WTC11 (cell line): ENCODE measurements at regions not wholly inside any gene's neighbourhood (a gene's known extent, or its start where the extent isn't known, plus 50 kb on each side); places are given as distances from the start of the nearest gene placed in this dataset.

Source experiments
- ATAC-seq: fragments of 200-7000 bp; cut with Tn5 transposase; 2 replicates; pipeline ENCODE4 v1.10.0; 2021; ENCODE audit warnings: mild to moderate bottlenecking, moderate library complexity
- CTCF ChIA-PET: fragments of 300-600 bp; sonication (Branson Sonifier 250); formaldehyde crosslinking; loops from one replicate; lab custom pipeline; 2021; ENCODE audit warnings: antibody characterized with exemption; lab: Charles Lee
- POLR2A ChIA-PET: fragments of 350-600 bp; sonication (Branson Sonifier 250); formaldehyde crosslinking; loops from one replicate; lab custom pipeline; 2021; ENCODE audit warnings: antibody characterized with exemption; lab: Charles Lee
- DNase-seq: peaks from one replicate; pipeline ENCODE4 v3.0.0; 2021; ENCODE audit warnings: low spot score
- H3K27ac Mint-ChIP-seq: 2 replicates; pipeline ENCODE4 v1.8.0; 2021; ENCODE audit warnings: mixed read lengths
- H3K27me3 Mint-ChIP-seq: 2 replicates; pipeline ENCODE4 v1.8.0; 2021; ENCODE audit warnings: low read depth, mild to moderate bottlenecking, moderate library complexity, mixed read lengths
- H3K36me3 Mint-ChIP-seq: 2 replicates; pipeline ENCODE4 v1.8.0; 2021; ENCODE audit warnings: mixed read lengths
- H3K4me1 Mint-ChIP-seq: 2 replicates; pipeline ENCODE4 v1.8.0; 2022; ENCODE audit warnings: mixed read lengths
- H3K4me3 Mint-ChIP-seq: 2 replicates; pipeline ENCODE4 v1.8.0; 2021; ENCODE audit warnings: mild to moderate bottlenecking, moderate library complexity, mixed read lengths
- H3K9me3 Mint-ChIP-seq: 2 replicates; pipeline ENCODE4 v1.8.0; 2021; ENCODE audit warnings: mixed read lengths
- CREB1 ChIP-seq: sonication (generic); formaldehyde crosslinking; IDR thresholded peaks from 2 replicates; pipeline ENCODE4 v1.8.0; 2023; ENCODE audit warnings: mild to moderate bottlenecking, missing genetic modification reagents
- ETV6 ChIP-seq: sonication (generic); formaldehyde crosslinking; IDR thresholded peaks from 2 replicates; pipeline ENCODE4 v1.8.1; 2022; ENCODE audit warnings: mild to moderate bottlenecking, missing genetic modification reagents
- GRHL2 ChIP-seq: fragments of 250-450 bp; sonication (Bioruptor Pico); IDR thresholded peaks from 2 replicates; pipeline ENCODE4 v1.8.0; 2022; ENCODE audit warnings: mild to moderate bottlenecking, moderate library complexity; ENCODE audit not compliant: insufficient replicate concordance, severe bottlenecking
- IRF2 ChIP-seq: sonication (generic); formaldehyde crosslinking; IDR thresholded peaks from 2 replicates; pipeline ENCODE4 v1.8.0; 2022; ENCODE audit warnings: low read depth, missing genetic modification reagents, borderline replicate concordance
- JUN ChIP-seq: sonication (generic); formaldehyde crosslinking; IDR thresholded peaks from 2 replicates; pipeline ENCODE4 v1.8.0; 2023; ENCODE audit warnings: mild to moderate bottlenecking, missing genetic modification reagents
- KAT7 ChIP-seq: sonication (generic); formaldehyde crosslinking; IDR thresholded peaks from 2 replicates; pipeline ENCODE4 v1.8.1; 2023; ENCODE audit warnings: missing genetic modification reagents, mild to moderate bottlenecking, borderline replicate concordance
- NR1H2 ChIP-seq: sonication (generic); formaldehyde crosslinking; IDR thresholded peaks from 2 replicates; pipeline ENCODE4 v1.9.0; 2021; ENCODE audit warnings: mild to moderate bottlenecking, moderate library complexity, missing genetic modification reagents
- NR3C1 ChIP-seq: sonication (generic); formaldehyde crosslinking; conservative IDR thresholded peaks from 2 replicates; pipeline ENCODE4 v1.8.1; 2023; ENCODE audit warnings: low read depth, mild to moderate bottlenecking, missing genetic modification reagents
- PRRX2 ChIP-seq: fragments of 250-450 bp; sonication (Bioruptor Pico); IDR thresholded peaks from 2 replicates; pipeline ENCODE4 v1.8.0; 2021; ENCODE audit warnings: mild to moderate bottlenecking
- TF ChIP-seq, protein P1 (sequence below): sonication (generic); formaldehyde crosslinking; IDR thresholded peaks from 2 replicates; pipeline ENCODE4 v1.8.0; 2023; ENCODE audit warnings: missing genetic modification reagents, mild to moderate bottlenecking, borderline replicate concordance
- TF ChIP-seq, protein P2 (sequence below): sonication (generic); formaldehyde crosslinking; IDR thresholded peaks from 2 replicates; pipeline ENCODE4 v1.8.0; 2022; ENCODE audit warnings: missing genetic modification reagents
- TF ChIP-seq, protein P3 (sequence below): sonication (generic); formaldehyde crosslinking; IDR thresholded peaks from 2 replicates; pipeline ENCODE4 v1.8.1; 2022; ENCODE audit warnings: low read depth, mild to moderate bottlenecking, moderate library complexity, missing genetic modification reagents, borderline replicate concordance
- TF ChIP-seq, protein P4 (sequence below): fragments of 200-600 bp; IDR thresholded peaks from 2 replicates; pipeline ENCODE4 v1.8.0; 2022; ENCODE audit warnings: antibody characterized with exemption

DNA sequence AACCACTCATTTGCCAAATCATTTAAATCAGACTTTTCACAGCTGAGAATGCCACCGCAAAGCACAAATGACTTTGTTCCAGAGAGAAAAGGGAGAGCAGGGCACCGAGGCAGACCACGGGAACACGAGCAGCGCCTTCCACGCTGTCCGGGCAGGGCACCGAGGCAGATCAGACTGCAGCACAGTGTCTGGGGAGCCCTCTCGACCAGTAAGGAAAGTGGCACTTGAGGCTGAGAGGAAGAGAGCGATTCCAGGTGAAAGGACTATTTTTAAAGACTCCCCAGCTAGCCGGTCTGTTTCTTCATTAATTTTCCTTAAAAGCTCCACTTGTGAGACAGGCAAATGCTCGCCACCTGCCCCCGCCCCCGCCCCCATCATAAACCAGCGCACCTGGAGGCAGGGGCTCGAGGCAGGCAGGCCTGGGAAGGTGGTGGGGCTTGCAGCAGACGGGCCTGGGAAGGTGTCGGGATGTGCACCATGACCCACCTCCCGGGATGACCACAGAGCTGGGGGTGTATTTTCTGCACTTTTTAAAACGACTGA lies 80.9 kb upstream of the CTDP1 start (continued):
- TF ChIP-seq, protein P1, sequence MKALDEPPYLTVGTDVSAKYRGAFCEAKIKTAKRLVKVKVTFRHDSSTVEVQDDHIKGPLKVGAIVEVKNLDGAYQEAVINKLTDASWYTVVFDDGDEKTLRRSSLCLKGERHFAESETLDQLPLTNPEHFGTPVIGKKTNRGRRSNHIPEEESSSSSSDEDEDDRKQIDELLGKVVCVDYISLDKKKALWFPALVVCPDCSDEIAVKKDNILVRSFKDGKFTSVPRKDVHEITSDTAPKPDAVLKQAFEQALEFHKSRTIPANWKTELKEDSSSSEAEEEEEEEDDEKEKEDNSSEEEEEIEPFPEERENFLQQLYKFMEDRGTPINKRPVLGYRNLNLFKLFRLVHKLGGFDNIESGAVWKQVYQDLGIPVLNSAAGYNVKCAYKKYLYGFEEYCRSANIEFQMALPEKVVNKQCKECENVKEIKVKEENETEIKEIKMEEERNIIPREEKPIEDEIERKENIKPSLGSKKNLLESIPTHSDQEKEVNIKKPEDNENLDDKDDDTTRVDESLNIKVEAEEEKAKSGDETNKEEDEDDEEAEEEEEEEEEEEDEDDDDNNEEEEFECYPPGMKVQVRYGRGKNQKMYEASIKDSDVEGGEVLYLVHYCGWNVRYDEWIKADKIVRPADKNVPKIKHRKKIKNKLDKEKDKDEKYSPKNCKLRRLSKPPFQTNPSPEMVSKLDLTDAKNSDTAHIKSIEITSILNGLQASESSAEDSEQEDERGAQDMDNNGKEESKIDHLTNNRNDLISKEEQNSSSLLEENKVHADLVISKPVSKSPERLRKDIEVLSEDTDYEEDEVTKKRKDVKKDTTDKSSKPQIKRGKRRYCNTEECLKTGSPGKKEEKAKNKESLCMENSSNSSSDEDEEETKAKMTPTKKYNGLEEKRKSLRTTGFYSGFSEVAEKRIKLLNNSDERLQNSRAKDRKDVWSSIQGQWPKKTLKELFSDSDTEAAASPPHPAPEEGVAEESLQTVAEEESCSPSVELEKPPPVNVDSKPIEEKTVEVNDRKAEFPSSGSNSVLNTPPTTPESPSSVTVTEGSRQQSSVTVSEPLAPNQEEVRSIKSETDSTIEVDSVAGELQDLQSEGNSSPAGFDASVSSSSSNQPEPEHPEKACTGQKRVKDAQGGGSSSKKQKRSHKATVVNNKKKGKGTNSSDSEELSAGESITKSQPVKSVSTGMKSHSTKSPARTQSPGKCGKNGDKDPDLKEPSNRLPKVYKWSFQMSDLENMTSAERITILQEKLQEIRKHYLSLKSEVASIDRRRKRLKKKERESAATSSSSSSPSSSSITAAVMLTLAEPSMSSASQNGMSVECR (CRISPR knock-in tag): no peak
- TF ChIP-seq NR1H2 (CRISPR knock-in tag) (no peak), KAT7 (CRISPR knock-in tag) (no peak), GRHL2 (CRISPR knock-in tag) (no peak), NR3C1 (CRISPR knock-in tag) (no peak)
- TF ChIP-seq, protein P2, sequence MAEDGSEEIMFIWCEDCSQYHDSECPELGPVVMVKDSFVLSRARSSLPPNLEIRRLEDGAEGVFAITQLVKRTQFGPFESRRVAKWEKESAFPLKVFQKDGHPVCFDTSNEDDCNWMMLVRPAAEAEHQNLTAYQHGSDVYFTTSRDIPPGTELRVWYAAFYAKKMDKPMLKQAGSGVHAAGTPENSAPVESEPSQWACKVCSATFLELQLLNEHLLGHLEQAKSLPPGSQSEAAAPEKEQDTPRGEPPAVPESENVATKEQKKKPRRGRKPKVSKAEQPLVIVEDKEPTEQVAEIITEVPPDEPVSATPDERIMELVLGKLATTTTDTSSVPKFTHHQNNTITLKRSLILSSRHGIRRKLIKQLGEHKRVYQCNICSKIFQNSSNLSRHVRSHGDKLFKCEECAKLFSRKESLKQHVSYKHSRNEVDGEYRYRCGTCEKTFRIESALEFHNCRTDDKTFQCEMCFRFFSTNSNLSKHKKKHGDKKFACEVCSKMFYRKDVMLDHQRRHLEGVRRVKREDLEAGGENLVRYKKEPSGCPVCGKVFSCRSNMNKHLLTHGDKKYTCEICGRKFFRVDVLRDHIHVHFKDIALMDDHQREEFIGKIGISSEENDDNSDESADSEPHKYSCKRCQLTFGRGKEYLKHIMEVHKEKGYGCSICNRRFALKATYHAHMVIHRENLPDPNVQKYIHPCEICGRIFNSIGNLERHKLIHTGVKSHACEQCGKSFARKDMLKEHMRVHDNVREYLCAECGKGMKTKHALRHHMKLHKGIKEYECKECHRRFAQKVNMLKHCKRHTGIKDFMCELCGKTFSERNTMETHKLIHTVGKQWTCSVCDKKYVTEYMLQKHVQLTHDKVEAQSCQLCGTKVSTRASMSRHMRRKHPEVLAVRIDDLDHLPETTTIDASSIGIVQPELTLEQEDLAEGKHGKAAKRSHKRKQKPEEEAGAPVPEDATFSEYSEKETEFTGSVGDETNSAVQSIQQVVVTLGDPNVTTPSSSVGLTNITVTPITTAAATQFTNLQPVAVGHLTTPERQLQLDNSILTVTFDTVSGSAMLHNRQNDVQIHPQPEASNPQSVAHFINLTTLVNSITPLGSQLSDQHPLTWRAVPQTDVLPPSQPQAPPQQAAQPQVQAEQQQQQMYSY (CRISPR knock-in tag): no peak

DNA sequence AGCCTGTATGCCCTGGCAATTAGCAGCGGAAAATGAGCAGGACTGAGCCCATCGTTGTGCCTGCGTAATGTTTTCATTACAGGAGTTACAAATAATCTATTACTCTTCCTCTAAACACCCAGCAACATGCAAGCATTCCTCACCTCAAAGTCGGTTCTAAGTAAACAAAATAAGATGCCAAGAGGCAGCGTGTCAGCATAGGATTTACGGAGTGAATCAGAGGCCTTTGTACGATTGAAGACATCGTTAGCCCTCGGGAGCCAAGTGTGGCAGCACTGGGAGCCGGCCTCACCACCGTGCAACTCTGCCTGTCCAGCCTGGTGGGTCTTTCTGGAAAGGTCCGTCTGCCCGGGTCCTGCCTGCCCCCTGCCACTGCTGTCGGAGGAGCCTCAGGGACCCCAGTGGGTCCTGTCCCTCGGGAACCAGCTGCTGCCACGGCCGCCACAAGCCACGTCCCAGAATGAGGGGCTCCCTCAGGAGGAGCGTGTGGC lies 80.1 kb upstream of the CTDP1 start:
- peaks cover 8% of the 10 kb centered on the region for H3K4me1 Mint-ChIP-seq
- no peaks in the 10 kb centered on the region for H3K36me3 Mint-ChIP-seq
- ChIA-PET POLR2A (no interaction called here), CTCF (no interaction called here)
- H3K9me3 Mint-ChIP-seq: no peaks in the 10 kb centered on the region
- DNase-seq (no peak), ATAC-seq (no peak)
- H3K27ac Mint-ChIP-seq: no peak overlapping the region
- no peak for TF ChIP-seq CREB1 (CRISPR knock-in tag)
- TF ChIP-seq ETV6 (CRISPR knock-in tag): no peak
- TF ChIP-seq PRRX2 (CRISPR knock-in tag): no peak
- TF ChIP-seq, protein P3, sequence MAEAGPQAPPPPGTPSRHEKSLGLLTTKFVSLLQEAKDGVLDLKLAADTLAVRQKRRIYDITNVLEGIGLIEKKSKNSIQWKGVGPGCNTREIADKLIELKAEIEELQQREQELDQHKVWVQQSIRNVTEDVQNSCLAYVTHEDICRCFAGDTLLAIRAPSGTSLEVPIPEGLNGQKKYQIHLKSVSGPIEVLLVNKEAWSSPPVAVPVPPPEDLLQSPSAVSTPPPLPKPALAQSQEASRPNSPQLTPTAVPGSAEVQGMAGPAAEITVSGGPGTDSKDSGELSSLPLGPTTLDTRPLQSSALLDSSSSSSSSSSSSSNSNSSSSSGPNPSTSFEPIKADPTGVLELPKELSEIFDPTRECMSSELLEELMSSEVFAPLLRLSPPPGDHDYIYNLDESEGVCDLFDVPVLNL (CRISPR knock-in tag): no peak
- TF ChIP-seq JUN (CRISPR knock-in tag): no peak
- TF ChIP-seq IRF2 (CRISPR knock-in tag): no peak
- TF ChIP-seq, protein P4, sequence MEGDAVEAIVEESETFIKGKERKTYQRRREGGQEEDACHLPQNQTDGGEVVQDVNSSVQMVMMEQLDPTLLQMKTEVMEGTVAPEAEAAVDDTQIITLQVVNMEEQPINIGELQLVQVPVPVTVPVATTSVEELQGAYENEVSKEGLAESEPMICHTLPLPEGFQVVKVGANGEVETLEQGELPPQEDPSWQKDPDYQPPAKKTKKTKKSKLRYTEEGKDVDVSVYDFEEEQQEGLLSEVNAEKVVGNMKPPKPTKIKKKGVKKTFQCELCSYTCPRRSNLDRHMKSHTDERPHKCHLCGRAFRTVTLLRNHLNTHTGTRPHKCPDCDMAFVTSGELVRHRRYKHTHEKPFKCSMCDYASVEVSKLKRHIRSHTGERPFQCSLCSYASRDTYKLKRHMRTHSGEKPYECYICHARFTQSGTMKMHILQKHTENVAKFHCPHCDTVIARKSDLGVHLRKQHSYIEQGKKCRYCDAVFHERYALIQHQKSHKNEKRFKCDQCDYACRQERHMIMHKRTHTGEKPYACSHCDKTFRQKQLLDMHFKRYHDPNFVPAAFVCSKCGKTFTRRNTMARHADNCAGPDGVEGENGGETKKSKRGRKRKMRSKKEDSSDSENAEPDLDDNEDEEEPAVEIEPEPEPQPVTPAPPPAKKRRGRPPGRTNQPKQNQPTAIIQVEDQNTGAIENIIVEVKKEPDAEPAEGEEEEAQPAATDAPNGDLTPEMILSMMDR: no peak
- TF ChIP-seq, all 79 proteins: peak for 0
- no peaks in the 10 kb centered on the region for H3K27me3 Mint-ChIP-seq
- H3K4me3 Mint-ChIP-seq: no peak overlapping the region
